Karpas-422 (cell line): ENCODE measurements at regions not wholly inside any gene's neighbourhood (a gene's known extent, or its start where the extent isn't known, plus 50 kb on each side); places are given as distances from the start of the nearest gene placed in this dataset.

Experiments
- DNase-seq: peaks from one replicate; pipeline ENCODE4 v3.0.0-alpha.2; 2015
- H2AFZ ChIP-seq: fragments of 200-600 bp; sonication (generic); 2 replicates; pipeline ENCODE4 v1.6.1; 2014; ENCODE audit warnings: antibody characterized with exemption, low read length, mixed read lengths
- H3K27ac ChIP-seq: fragments of 200-600 bp; sonication (generic); 2 replicates; pipeline ENCODE4 v1.5.1; 2014; ENCODE audit warnings: mild to moderate bottlenecking, low read length, moderate library complexity
- H3K27me3 ChIP-seq: fragments of 200-600 bp; sonication (generic); 2 replicates; pipeline ENCODE4 v1.6.1; 2014; ENCODE audit warnings: low read length, mixed read lengths
- H3K36me3 ChIP-seq: fragments of 200-600 bp; sonication (generic); 2 replicates; pipeline ENCODE4 v1.6.1; 2014; ENCODE audit warnings: low read length, mixed read lengths; ENCODE audit not compliant: insufficient read depth
- H3K4me1 ChIP-seq: fragments of 200-600 bp; sonication (generic); 2 replicates; pipeline ENCODE4 v1.6.1; 2014; ENCODE audit warnings: mild to moderate bottlenecking, low read length, mixed read lengths
- H3K4me2 ChIP-seq: fragments of 200-600 bp; sonication (generic); 2 replicates; pipeline ENCODE4 v1.6.1; 2014; ENCODE audit warnings: low read length, low read depth, mild to moderate bottlenecking; ENCODE audit not compliant: poor library complexity, severe bottlenecking
- H3K4me3 ChIP-seq: fragments of 200-600 bp; sonication (generic); 2 replicates; pipeline ENCODE4 v1.5.1; 2014; ENCODE audit warnings: mild to moderate bottlenecking, antibody characterized with exemption, low read length, mixed read lengths
- H3K79me2 ChIP-seq: fragments of 200-600 bp; sonication (generic); 2 replicates; pipeline ENCODE4 v1.6.1; 2014; ENCODE audit warnings: mild to moderate bottlenecking, low read length, mixed read lengths
- H3K9ac ChIP-seq: fragments of 200-600 bp; sonication (generic); 2 replicates; pipeline ENCODE4 v1.6.0; 2014; ENCODE audit warnings: low read length
- H3K9me2 ChIP-seq: fragments of 200-600 bp; sonication (generic), shearing (Covaris generic); replicated peaks from 2 replicates; pipeline ENCODE4 v1.6.0; 2014; ENCODE audit warnings: mild to moderate bottlenecking, low read length, moderate library complexity; ENCODE audit not compliant: insufficient read depth
- H3K9me3 ChIP-seq: fragments of 300-700, 200-600 bp; sonication (generic); 2 replicates; pipeline ENCODE4 v1.6.1; 2014; ENCODE audit warnings: low read length, mixed read lengths
- H4K20me1 ChIP-seq: fragments of 200-600 bp; sonication (generic); 2 replicates; pipeline ENCODE4 v1.6.1; 2014; ENCODE audit warnings: mild to moderate bottlenecking, antibody characterized with exemption, low read length, low read depth; ENCODE audit not compliant: insufficient read depth

GRCh38 chrX:140355922-140356321 lies 148.9 kb downstream of the SOX3 start:
- no peak overlapping the region for H3K9ac ChIP-seq
- no peaks in the 10 kb centered on the region for H3K36me3 ChIP-seq
- no peak for DNase-seq
- H3K9me2 ChIP-seq: no peaks in the 10 kb centered on the region
- no peaks in the 10 kb centered on the region; the same call in 1 of the 2 replicates for H3K9me3 ChIP-seq
- no peaks in the 10 kb centered on the region for H3K79me2 ChIP-seq
- H3K4me1 ChIP-seq: no peaks in the 10 kb centered on the region
- H4K20me1 ChIP-seq: no peaks in the 10 kb centered on the region
- no peak overlapping the region for H2AFZ ChIP-seq
- H3K4me2 ChIP-seq: no peak overlapping the region
- H3K27me3 ChIP-seq: no peaks in the 10 kb centered on the region
- no peak overlapping the region for H3K4me3 ChIP-seq
- H3K27ac ChIP-seq: no peak overlapping the region

GRCh38 chrX:140355429-140355828 lies 149.4 kb downstream of the SOX3 start:
- Histone ChIP-seq H4K20me1 (no peaks in the 10 kb centered on the region), H3K27me3 (no peaks in the 10 kb centered on the region), H3K27ac (no peak overlapping the region), H3K4me2 (no peak overlapping the region), H2AFZ (no peak overlapping the region), H3K79me2 (no peaks in the 10 kb centered on the region), H3K4me3 (no peak overlapping the region), H3K9me3 (no peaks in the 10 kb centered on the region; the same call in 1 of the 2 replicates), H3K9ac (no peak overlapping the region), H3K4me1 (no peaks in the 10 kb centered on the region), H3K36me3 (no peaks in the 10 kb centered on the region), H3K9me2 (no peaks in the 10 kb centered on the region)
- DNase-seq: no peak

GRCh38 chrX:140354431-140355120 lies 150.3 kb downstream of the SOX3 start:
- Histone ChIP-seq H3K27ac (no peak overlapping the region), H3K9ac (no peak overlapping the region), H2AFZ (no peak overlapping the region), H3K36me3 (no peaks in the 10 kb centered on the region), H4K20me1 (no peaks in the 10 kb centered on the region), H3K4me2 (no peak overlapping the region), H3K27me3 (no peaks in the 10 kb centered on the region), H3K9me2 (no peaks in the 10 kb centered on the region), H3K79me2 (no peaks in the 10 kb centered on the region), H3K9me3 (no peaks in the 10 kb centered on the region; the same call in 1 of the 2 replicates), H3K4me1 (no peaks in the 10 kb centered on the region), H3K4me3 (no peak overlapping the region)
- DNase-seq: no peak

GRCh38 chrX:140346729-140347128 lies 158.1 kb downstream of the SOX3 start:
- no peak overlapping the region for H3K4me3 ChIP-seq
- no peaks in the 10 kb centered on the region for H3K9me2 ChIP-seq
- H3K9me3 ChIP-seq: peaks cover 7% of the 10 kb centered on the region; the same call in 1 of the 2 replicates
- no peak for DNase-seq
- no peak overlapping the region for H3K4me2 ChIP-seq
- no peaks in the 10 kb centered on the region for H3K27me3 ChIP-seq
- H3K4me1 ChIP-seq: no peaks in the 10 kb centered on the region
- H3K9ac ChIP-seq: no peak overlapping the region
- no peak overlapping the region for H3K27ac ChIP-seq
- no peaks in the 10 kb centered on the region for H4K20me1 ChIP-seq
- H3K36me3 ChIP-seq: no peaks in the 10 kb centered on the region
- H3K79me2 ChIP-seq: no peaks in the 10 kb centered on the region
- H2AFZ ChIP-seq: no peak overlapping the region

GRCh38 chrX:140343226-140343868 lies 161.5 kb downstream of the SOX3 start:
- Histone ChIP-seq H3K9me3 (peaks cover 7% of the 10 kb centered on the region; the same call in 1 of the 2 replicates), H3K9me2 (no peaks in the 10 kb centered on the region), H3K4me2 (no peak overlapping the region), H3K9ac (no peak overlapping the region), H3K79me2 (no peaks in the 10 kb centered on the region), H3K4me3 (no peak overlapping the region), H3K27ac (no peak overlapping the region), H2AFZ (no peak overlapping the region), H4K20me1 (no peaks in the 10 kb centered on the region), H3K36me3 (no peaks in the 10 kb centered on the region), H3K4me1 (no peaks in the 10 kb centered on the region), H3K27me3 (no peaks in the 10 kb centered on the region)
- no peak for DNase-seq

- Histone ChIP-seq H3K27me3 (no peaks in the 10 kb centered on the region), H2AFZ (no peak overlapping the region), H4K20me1 (no peaks in the 10 kb centered on the region), H3K4me1 (no peaks in the 10 kb centered on the region), H3K4me2 (no peak overlapping the region), H3K9me2 (no peaks in the 10 kb centered on the region), H3K9ac (no peak overlapping the region), H3K79me2 (no peaks in the 10 kb centered on the region), H3K9me3 (peaks cover 7% of the 10 kb centered on the region; the same call in 1 of the 2 replicates), H3K4me3 (no peak overlapping the region), H3K36me3 (no peaks in the 10 kb centered on the region), H3K27ac (no peak overlapping the region)
- DNase-seq: no peak
Observed at GRCh38 chrX:140342410-140342809, 162.5 kb downstream of the SOX3 start.

GRCh38 chrX:140337263-140337662 lies 167.6 kb downstream of the SOX3 start:
- Histone ChIP-seq H3K9me3 (no peaks in the 10 kb centered on the region; the same call in 1 of the 2 replicates), H3K27ac (no peak overlapping the region), H3K4me2 (no peak overlapping the region), H3K36me3 (no peaks in the 10 kb centered on the region), H4K20me1 (no peaks in the 10 kb centered on the region), H3K27me3 (no peaks in the 10 kb centered on the region), H2AFZ (no peak overlapping the region), H3K4me1 (no peaks in the 10 kb centered on the region), H3K79me2 (no peaks in the 10 kb centered on the region), H3K9ac (no peak overlapping the region), H3K4me3 (no peak overlapping the region), H3K9me2 (no peaks in the 10 kb centered on the region)
- no peak for DNase-seq

GRCh38 chrX:140318296-140318695 lies 186.6 kb downstream of the SOX3 start:
- Histone ChIP-seq H3K27ac (no peak overlapping the region), H3K4me3 (no peak overlapping the region), H3K36me3 (no peaks in the 10 kb centered on the region), H3K27me3 (no peaks in the 10 kb centered on the region), H3K79me2 (no peaks in the 10 kb centered on the region), H3K9ac (no peak overlapping the region), H3K4me1 (no peaks in the 10 kb centered on the region), H3K9me3 (peaks cover 17% of the 10 kb centered on the region), H3K9me2 (no peaks in the 10 kb centered on the region), H2AFZ (no peak overlapping the region), H3K4me2 (no peak overlapping the region), H4K20me1 (no peaks in the 10 kb centered on the region)
- no peak for DNase-seq
